HG02571 (cell line): ENCODE measurements at regions not wholly inside any gene's neighbourhood (a gene's known extent, or its start where the extent isn't known, plus 50 kb on each side); places are given as distances from the start of the nearest gene placed in this dataset.

ENCODE experiments used
- ATAC-seq: cut with Tn5 transposase; IDR thresholded peaks from one replicate; pipeline ENCODE4 v1.9.1; 2021; ENCODE audit warnings: mild to moderate bottlenecking, moderate library complexity; ENCODE audit not compliant: unreplicated experiment

DNA sequence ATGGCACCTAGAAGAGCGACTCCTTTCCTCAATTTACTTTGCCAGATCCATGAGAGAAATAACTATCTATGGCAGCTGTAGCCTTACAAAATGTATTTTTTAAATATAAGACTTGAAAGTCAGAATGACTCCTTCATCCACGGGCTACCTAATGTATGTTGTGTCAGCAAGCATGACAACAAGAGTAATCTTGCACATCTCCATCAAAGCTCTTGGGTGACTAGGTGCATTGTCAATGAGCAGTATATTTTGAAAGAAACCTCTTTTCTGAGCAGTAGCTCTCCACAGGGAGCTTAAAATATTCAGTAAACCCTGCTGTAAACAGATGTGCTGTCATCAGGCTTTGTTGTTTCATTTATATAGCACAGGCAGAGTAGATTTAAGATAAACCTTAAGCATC lies 757.2 kb upstream of the PHF14 start:
- ATAC-seq, result no peak

DNA sequence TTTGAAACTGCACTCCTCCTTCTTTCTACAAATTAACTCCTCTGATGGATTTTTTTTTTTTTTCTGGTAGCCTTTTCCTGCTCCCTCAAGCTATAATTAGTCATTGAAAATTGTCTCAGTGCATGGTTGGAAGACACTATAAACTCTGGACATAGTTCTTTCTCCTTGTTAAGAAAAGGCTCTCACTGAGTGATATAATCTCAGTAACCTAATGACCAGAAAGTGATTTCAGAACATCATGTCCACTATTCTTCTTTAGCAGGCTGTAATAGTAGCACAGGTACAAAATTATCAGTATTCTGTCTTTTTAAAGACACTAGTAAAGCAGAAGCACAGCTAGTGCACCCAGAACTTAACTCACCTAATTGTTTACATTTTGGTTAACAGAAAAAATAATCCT lies 752.6 kb upstream of the PHF14 start:
- ATAC-seq, result no peak

DNA sequence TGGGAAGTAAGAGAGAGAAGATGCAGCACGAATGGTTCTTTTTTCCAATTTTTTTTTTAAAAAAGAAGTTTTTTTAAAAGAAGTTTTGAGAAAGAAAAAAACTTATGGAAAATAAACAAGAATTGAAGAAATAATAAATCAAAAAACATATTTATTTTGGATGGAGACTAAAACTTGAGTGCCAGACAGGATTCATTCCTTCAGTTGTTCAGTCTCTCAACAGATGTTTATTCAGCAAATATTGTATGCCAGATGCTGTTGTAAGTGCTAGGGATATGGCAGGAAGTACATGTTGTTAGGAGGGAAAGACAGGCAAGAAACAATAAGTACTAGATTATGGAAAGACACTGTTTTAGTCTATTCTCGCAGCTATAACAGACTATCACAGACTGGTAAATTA lies 750.7 kb upstream of the PHF14 start:
- ATAC-seq, result no peak

DNA sequence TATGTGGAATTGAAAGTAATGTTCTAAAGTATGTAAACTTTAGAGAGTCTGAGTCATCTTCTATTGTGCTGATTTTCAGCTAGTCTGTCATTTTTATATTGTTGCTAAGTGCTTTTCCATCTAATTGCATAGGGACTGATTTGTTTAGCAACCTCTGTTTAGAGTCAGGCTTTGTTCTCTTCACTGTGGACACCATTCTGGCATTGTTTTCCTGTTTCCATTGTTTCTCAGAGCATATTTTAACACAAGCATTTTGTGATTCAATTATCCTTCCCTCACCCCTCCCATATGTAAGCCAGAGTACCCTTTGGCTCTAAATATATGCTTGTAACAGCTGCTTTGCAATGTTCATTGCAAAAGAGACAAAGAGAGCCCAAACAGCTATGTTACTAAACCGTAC lies 748.4 kb upstream of the PHF14 start:
- no peak for ATAC-seq

DNA sequence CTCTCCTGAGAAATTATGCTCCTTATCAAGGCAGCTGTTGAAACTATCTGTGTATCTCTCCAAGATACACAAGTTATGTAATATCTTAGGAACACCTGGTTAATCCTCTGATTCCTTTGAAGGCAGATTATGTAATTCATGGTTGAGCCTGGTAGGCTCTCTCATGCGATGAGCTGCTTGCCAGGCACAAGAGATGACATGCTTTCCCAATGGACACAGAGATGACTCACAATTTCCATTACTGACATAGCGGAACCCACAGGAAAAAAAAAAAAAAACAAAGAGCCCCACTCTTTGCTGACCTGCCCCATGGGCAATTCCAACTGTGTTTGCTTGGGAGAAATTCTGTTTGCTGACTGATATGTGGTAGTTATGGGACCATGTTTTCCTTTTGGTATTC lies 736.4 kb upstream of the PHF14 start:
- no peak for ATAC-seq

DNA sequence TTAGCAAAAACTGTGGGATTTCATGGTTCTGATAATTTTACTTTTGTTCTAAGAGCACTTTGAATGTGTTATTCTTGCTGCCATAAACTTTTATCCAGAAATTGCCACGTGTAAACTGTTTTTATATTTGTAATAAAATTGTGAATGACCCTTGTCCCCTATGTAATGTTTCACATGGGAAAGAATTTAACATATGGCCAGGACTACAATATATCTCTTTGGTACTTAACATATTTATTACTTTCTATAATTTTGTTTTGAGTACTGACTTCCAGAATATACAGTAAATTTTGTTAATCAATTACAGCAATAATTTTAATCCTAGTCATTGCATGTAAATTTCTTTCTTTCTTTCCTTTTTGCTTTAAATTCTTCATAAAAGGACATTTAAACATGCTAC lies 735.0 kb upstream of the PHF14 start:
- ATAC-seq, result no peak

DNA sequence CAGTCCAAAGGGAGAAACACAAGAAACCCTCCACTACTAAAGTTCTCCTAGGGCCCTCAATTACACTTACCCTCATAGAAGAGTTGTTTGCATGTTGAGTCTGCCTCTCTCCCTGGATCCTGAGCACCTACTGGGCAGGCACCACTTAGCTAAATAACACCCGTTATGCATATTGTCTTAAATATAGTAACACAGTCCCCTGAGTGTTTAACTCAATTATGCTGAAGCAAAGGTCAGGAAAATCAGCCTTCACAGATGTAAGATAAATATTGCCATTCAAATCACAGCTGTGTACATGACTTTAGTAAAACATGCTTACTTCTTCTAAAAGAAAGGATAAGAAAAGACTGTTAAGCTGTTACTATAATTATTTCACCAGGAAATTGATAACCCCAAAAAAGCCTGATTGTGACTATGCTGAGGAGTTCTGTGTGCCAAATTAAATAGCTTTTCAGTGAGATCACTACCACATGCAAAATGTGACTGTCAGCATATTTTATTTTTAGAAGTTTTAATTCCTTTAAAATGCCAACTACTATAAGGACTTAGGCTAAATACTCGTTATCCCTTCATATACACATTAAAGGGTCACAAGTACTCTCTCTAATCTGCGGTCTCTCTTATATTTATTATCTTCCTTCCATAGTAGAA lies 733.9 kb upstream of the PHF14 start:
- no peak for ATAC-seq

DNA sequence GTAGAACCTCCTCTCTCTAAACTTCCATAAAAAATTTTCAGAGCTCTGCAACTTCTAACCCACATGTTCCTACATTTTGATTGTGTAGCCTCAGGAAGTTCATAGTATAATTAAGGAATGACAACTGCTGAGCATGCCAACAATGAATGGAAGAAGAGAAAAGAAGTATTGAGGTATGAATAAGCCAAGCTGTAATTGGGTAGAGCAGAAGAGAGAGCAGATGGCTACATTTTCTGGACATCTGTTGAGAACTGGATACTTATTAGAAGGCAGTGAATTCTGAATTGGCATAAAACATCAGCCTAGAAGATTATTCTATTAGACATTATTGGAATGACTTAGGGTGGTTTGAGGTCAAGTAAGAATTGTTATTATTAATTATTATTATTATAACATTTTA lies 728.3 kb upstream of the PHF14 start:
- no peak for ATAC-seq

DNA sequence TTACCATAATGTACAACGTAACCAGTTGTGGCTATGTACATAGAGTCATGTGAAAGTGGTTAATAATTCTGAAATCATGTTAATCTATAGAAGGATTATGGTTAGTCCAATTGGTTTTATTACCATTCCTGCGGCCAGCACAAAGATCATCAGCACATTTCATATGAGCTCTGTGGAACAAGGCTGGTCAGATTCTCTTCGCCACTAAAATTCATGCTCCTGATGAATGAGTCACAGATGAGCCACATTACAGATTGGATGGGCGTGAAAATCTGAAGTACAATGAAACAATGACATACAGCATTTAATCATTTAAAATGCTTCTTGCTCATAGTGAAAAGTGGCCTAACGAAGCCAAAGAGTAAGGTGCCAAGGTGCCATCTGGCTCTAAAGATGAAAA lies 716.2 kb upstream of the PHF14 start:
- ATAC-seq, result no peak

DNA sequence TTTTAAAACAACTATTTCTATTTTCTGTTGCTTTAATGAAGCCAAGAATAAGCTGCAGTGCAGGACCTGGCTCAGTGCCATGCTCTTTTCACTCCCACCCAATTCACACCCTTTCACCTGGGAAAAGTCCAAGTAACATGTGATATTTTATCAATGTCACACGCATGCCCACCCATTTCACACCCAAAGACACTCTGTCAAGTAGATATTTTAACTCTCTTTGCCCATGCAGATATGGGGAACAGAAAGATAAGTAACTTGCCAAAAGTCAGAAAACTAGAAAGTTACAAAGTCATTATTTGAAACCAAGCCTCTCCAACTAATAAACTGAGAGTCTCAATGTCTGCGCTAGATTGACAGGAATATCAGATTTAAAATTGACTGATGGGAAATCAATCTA lies 706.7 kb upstream of the PHF14 start:
- ATAC-seq, result no peak

DNA sequence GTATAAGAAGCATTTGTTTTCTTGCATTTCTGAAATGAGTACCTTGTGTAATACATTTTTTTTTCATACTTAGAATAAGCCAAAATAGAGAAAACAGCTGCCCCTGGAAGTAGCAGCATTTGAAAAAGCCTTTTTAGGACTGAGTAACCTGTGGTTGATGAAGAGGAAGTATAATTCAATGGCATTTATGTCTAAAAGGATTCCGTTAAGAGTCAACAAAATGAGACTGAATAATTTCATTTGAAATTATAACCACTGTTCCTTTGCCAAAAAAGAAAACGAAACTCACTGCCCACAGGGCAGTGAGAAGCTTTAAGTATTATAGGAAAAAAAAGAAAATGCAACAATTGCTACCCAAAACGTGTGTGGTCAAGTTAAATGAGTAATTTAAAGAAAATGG lies 705.6 kb upstream of the PHF14 start:
- ATAC-seq, result no peak

DNA sequence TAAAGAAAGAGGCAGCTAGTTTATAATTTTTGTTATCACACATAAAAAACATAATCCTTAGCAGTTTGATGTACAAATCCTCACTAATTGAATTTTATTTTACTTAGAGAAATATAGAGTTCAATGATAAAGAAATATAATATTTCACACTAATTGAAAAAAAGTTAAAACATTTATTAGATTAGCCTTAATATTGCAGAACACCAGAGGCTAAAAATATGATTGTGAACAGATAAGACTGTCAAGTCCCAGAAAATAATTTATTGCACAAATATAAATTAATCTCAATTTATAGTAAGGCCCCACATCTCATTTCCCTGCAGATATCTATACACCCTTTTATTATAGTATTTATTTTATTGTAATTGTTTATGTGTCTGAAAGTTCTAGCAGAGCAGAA lies 690.8 kb upstream of the PHF14 start:
- ATAC-seq, result no peak

DNA sequence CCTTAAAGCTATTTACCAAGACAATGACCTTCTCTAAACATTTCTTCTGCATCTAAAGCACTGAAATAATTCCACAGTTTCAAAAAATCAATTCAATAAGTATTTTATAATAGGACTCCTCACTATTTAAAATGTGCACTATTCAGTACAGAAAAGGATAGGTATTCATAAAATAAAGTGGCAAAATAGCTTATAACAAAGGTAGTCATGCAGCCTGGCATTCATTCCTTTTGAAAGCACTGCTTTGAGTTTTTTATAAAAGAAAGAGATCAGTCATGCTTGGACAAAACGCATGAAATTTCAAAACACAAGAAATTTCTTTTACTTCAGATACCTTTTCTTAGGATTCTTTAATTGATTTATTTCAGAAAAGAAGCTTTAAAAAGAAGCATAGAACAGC lies 689.7 kb upstream of the PHF14 start:
- ATAC-seq, result no peak

DNA sequence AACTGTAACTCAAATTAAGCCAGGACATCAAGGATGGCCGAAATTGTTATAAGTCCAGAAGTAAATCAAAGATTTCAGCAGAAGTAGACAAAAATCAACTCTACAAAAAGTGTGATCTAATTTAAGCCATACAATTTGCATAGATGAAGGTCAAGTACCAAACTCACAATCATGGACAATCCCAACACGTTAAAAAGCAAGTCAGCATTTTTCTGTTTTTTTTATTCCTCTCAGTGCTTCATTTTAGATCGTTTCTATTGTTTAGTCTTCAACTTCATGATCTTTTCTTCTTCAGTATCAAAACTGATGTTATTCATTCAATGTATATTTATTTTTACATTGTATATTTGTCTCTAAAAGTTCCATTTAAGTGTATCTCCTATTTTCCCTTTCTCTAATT lies 674.3 kb upstream of the PHF14 start:
- no peak for ATAC-seq

DNA sequence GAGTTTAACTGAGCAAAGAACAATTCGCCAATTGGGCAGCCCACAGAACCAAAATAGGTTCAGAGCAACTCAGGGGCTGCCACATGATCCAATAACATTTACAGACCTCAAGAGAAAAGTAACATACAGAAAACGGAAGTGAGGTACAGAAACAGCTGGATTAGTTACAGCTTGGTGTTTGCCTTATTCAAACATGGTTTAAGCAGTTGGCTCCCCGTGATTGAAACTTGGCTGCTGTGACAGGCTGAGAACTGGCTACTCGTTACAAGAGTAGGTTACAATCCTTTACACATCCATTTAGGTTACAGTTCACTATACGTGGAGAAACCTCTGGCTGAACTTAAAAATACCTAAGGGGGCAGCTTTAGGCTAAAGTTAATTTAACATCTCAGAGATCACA lies 673.1 kb upstream of the PHF14 start:
- no peak for ATAC-seq

DNA sequence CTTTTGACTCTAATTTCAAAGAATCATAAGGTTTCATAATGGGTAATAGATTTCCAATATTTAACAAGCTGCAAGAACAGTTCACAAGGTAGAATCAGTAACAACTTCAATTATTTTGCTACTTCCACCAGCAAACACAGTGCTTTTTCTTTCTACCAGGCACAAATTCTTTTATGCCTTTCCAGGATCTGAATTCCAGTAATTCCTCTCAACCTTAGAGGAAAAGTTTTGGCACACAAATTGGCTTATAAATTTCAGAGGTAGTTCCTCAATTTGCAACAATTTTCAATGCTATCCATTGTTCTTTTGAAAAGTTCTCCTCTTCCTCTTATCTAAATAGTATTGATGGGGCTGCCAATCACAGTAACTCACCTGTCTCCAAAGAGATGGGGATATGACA lies 665.4 kb upstream of the PHF14 start:
- ATAC-seq, result no peak

DNA sequence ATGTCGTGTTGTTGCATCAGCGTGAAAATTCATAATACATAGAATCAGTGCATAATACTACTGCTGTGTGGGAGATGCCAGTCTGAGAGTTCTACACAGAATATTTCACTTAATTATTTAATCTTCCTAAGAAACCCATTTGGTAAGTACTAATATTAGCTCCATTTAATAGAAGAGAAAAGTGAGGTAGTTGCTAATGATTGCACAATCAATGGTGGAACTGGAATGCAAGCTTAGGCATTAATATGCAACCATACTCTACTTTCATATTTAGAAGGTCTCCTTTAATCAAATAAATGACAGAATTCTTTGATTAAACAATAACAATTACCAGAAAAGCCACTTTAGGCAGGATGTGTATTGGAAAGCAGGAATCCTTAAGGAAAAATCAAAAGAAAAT lies 660.7 kb upstream of the PHF14 start:
- ATAC-seq, result no peak

DNA sequence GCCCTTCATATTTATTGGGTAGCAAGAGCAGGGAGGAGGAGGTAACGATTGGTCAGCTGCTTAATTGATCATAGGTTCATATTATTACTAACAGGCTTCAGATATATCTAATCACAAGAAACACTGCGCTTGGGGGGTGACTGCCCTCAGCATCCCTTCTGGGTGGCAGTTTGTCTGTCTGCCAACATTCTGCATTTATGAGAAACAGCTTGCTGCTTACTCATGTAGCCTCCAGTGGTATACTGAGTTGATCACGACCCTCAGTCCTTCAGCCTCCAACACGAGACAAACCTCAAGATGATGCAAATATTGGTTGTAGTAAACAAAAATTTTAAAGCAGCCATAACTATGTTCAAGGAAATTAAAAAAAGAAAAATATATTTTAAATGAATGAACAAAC lies 657.8 kb upstream of the PHF14 start:
- ATAC-seq, result no peak

DNA sequence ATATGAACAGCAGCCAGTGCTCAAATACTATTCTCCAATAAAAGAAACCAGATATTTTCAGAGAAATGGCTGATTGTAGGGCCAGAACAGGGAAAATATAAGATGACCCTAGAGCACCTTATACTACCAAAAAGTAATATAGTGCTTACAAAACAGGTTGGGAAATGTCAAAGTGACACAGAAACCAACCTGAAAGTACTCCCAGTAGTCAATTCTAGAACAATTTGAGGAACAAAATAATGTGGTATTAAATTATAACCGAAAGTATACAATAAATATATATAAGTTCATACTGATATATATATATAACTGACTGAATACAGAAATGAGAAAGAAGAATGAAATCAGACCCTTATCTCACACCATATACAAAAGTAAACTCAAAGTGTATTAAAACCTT lies 657.2 kb upstream of the PHF14 start:
- ATAC-seq, result no peak

DNA sequence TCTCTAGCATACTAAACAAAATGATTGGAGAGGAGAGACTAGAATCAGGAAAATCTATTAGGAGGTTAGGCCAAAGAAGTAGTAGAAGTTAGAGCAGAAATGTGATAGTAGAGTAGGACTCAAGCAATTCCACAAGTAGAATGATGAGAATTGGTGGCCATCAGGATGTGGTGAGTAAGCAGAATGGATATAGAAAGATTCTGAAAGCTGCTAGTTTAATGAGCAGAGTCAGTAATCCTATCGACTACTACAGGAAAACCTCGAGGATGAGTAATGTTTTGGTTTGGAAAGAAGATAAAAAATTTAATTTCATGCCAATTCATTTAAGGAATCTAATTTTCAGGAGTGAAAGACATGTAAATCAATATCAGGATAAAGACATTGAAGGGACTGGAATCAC lies 648.3 kb upstream of the PHF14 start:
- ATAC-seq, result no peak

DNA sequence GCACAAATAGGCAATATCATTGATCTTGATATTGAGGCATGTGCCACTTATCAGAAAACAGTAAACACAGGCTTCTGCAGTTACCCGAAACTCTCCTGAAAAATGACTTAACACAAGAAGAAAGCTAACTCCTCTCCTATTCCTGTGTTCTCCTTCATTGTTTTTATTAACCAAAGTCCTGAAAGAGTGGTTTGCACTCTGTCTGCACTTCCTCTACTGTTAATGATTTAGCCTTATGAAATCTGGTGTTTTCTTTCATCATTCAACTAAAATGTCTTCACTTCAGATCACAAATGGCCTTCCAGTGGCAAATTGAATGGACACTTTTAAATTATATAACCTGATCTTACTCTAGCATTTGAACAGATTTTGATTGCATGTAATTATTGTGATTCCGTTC lies 630.6 kb upstream of the PHF14 start:
- no peak for ATAC-seq

DNA sequence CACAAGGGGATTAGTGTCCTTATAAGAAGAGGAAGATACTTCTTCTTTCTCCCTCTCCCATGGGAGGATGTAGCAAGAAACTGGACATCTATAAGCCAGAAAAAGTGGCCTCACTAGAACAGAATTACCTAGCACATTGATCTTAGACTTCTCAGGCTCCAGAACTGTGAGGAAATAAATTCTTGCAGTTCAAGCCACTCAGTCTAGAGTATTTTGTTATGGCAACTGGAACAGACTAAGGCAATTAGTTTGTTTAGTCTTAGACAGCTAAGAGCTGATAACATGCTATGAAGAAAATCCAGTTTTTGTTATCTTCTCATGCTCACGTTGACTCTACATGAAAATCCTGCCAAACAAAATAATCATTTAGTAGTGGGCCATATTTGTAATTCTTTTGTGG lies 627.6 kb upstream of the PHF14 start:
- ATAC-seq, result no peak

DNA sequence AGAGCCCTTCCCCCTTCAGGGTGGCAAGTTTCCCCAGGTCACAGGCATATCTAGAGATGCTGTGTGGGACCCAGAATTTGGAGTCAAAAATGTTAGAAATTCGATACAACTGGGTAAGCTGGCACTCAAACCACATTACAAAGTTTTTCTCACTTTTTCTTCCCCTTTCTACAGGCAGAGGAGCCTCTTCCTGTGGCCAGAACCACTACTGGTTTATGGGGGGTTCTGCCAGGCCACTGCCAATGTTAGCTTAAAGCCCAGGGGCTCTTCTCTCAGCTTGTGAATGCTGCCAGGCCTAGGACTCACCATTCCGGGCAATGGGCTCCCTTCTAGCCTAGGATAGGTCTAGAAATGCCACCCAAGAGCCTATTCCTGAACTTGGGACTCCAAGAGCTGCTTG lies 617.9 kb upstream of the PHF14 start:
- ATAC-seq, result no peak

DNA sequence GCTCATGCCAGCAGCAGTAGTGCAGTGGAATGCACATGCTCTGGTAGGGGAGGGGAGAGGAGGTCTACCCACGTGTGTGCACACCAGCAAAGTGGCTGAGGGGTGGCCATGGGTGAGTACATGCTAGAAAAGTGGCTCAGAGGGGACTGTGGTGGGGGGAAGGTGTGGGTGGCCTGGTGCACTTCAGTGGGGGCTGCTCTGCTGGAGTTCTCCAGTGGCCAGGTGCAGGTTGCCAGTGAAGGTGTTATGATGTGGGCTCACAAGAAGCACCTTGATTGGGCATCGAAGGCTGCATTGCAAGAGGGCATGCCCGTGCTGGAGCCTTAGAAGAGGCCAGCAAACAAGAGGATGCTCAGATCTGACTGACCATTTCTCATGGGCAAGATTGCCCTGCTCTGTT lies 613.6 kb upstream of the PHF14 start:
- no peak for ATAC-seq
